DMS 273 treated with DMSO at 0.1 percent for 48 hours (cell line): ENCODE measurements at regions not wholly inside any gene's neighbourhood (a gene's known extent, or its start where the extent isn't known, plus 50 kb on each side); places are given as distances from the start of the nearest gene placed in this dataset.
"Not testable (repeated sequence)": the region's sequence is repeated elsewhere in the genome, so short reads cannot be mapped to it uniquely, and the experiment has no call there.

Source experiments
- DNase-seq: peaks from one replicate; lab custom pipeline; 2025; lab: John Stamatoyannopoulos, UW

DNA sequence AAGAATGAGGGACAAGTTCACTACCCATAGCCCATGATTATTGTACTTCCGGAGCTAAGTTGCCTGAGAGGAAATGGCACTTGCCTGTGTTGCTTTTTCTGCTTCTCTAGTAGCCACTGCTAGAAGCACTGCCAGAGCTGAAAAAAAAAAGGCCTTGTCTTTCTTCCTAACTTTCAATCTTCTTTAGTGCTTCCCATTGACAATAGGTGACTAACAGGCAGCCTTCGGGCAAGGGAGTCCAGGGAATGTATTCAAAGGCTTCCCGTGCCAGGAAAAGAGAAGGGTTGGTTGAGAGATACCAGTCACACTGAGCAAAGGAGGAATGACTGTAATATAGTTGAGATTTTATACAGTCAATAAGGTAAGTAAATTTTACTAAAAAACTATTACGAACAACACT lies 242.0 kb downstream of the CALCRL start:
- no peak for DNase-seq

DNA sequence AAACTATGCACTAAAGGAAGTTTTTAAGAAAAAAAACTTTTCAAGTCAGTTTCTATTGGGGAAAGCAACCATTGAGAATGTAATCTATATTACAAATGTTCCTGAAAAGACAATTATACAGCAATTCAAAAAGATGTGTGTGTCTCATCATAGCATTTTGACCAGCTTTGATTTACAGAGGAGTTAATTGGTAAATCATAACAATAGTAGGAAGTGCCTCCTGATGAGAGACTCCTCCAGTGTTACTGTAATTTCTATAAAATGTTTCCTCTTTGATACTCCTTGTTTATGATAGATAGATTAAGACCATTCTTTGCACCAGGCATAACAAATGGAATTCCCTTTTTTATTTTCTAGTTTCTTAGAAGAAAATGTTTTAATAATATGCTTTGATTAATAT lies 249.9 kb downstream of the CALCRL start:
- DNase-seq, result no peak

DNA sequence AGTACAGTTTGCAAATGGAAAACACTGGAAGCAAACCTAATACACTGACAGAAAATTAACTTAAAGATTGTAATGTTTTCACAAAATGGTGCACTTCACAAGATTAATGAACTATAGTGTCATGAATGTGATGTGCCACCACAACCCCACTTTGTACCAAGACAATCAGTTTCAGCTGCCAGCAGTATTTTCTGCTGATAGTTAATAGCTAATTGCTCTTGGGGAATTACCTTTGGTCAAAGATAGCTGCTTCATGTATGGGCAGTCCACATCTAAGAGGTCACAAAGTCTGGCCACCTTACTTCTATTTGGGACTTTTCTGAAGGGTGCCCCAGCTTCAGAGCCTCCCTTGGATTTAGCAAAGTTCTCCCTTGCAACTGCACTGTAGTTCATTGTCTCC lies 254.0 kb downstream of the CALCRL start:
- DNase-seq, result no peak

DNA sequence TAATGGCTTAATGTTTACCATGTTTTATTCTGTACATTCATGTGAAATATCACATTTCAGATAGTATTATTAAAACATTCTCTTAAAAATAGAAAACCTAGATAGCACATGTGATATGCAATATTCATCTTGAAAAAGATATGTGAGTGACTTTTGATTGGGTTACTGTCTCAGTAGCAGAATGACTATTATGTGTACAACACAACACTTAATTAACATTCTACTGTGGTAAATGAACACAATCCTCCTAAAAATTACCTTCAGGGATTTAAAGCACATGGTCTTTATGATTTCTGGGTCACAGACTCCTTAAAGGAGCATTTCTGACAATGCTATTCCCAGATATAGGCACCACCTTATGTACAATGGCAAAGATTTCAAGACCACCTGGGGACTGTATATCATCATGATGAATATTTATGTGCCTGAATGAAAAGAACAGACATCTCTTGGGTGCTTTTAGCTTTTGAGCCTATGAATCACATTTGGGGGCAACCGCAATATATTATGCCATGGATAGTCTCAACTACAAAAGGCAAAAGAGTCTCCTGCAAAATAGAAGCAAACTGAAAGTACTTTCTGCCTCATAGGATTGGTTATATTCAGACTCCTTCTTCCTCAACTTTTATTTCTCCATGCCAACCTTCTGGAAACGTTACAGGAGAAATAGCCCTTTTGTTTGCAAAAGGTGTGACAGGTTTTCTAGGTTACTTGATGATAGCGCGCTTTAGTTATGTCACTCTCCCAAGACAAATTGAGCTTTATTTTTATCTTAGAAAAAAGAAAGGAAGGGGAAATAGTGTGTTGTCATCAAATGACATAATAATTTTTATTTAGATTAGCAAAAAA lies 259.0 kb downstream of the CALCRL start:
- DNase-seq, result no peak

DNA sequence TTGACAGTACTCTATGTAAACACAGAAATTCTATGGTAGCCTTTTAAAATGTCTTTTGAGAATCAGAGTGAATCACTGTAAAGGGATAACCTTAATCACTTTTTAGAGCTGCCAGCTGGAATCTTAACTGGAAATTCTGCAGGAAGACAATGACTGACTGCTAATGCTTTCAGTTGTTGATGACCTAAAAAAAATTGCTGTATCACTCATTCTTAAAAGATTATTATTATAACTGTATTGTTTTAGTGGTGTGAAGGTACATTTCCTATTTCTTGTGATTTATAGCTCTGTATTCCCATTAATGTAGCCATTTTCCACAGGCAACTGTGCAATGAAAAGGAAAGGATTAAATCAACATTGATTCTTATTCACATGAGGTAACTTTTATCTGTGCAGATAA lies 260.5 kb downstream of the CALCRL start:
- no peak for DNase-seq

DNA sequence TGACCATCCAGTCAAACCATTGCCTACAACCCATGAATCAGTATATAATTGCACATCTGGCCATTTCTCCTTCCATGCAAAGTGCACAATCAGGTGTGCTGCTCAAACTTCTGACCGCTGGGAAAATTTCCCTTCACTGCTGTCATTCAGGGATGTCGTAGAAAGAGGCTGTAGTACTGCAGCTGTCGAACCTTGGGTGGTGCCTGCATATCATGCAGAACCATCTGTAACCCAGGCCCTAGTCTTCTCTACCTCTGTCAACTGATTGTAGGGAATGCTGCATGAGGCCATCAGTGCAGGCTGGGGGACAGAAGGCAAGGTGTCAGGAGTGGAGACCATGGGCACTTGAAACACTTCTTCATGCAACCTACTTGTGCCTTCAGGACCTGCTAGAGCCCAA lies 267.5 kb downstream of the CALCRL start:
- DNase-seq, result no peak

DNA sequence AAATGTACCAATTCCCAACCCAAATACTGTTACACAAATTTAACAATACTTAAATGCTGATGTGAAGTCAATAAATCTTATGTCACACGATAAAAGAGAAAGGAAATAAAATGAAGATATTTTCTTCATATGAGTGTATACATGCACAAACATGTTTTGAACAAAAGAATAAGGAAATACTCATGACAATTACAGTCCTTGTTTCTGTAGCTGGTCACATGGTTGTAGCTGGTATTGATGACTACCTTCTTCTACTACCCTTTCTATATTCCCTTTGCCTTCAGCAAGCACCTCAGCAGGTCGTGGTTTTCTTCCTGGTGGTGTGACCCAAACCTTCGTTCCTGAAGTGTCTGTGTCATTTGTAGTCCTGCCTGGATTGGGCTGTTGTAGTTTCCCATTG lies 269.2 kb downstream of the CALCRL start:
- not testable (repeated sequence) for DNase-seq

DNA sequence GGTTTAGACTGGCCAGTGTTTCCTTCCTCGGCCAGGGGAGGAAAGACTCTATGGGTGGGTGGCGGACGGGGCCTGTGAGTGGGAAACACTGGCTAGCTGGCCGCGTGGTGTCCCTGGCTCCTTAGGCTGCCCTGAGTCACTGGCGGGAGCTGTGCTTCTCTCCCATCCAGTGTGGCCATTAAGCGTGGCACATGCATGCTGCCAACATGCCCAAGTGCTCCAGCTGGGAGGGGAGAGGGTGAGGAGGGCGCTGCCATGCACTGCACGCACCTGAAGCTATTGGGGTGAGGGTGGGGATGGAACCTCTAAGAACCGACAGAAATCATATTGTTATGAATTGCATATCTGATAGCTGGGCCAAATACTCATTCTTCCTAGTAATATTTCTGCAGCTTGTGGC lies 270.8 kb downstream of the CALCRL start:
- no peak for DNase-seq

DNA sequence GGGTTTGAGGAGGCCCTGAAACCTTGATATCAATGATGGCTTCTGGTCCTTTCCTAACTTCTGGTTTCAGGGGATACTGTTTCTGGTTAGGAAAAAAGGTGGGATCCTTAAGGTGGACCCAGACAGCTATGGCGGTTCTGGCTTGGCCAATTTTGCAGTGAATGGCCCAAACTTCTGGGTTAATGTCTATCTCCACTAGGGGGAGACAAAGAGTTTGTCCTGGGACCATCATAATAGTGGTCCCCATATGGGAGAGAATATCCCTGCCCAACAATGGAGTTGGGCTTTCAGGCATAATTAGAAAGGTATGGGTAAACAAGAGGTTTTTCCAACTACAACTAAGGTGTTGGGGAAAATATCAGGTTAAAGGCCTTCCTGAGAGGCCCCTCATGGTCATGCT lies 273.5 kb downstream of the CALCRL start:
- DNase-seq, result no peak

DNA sequence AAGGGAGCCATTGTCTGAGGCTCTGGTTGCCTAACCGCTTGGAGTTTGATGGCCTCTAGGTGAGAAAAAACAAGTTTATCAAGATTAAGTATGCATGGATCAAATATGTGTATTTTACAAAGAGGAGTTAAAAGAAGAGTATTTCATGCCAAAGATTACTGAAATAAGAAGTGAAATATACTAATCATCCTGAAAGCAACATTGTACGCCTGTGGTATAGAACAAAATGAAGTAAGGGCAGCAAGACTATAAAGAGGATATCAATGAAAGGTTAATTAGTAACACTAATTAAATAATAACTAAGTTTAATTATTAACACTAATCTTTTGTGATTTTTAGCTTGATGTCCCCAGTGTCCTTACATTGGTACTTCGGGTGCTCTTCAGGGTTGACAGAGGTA lies 276.7 kb downstream of the CALCRL start:
- no peak for DNase-seq

DNA sequence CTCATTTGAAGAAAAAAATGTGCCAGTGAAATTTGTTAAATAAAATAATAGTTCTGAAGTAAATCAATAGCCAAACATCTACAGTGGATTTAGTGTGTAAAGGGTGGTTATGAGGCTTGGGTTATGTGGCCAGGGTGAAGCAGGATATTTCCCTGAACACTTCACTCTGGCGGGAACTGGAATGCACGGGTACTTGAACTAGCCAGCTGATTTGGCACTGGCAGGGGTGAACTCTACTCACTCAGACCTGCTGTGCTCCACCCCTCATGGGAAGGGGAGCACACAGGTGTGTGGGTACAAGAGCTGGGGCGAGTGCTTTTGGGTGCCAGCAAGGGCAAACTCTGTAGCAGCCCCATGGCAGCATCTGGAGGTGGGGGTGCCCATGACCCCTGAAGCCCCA lies 278.2 kb downstream of the CALCRL start:
- no peak for DNase-seq

DNA sequence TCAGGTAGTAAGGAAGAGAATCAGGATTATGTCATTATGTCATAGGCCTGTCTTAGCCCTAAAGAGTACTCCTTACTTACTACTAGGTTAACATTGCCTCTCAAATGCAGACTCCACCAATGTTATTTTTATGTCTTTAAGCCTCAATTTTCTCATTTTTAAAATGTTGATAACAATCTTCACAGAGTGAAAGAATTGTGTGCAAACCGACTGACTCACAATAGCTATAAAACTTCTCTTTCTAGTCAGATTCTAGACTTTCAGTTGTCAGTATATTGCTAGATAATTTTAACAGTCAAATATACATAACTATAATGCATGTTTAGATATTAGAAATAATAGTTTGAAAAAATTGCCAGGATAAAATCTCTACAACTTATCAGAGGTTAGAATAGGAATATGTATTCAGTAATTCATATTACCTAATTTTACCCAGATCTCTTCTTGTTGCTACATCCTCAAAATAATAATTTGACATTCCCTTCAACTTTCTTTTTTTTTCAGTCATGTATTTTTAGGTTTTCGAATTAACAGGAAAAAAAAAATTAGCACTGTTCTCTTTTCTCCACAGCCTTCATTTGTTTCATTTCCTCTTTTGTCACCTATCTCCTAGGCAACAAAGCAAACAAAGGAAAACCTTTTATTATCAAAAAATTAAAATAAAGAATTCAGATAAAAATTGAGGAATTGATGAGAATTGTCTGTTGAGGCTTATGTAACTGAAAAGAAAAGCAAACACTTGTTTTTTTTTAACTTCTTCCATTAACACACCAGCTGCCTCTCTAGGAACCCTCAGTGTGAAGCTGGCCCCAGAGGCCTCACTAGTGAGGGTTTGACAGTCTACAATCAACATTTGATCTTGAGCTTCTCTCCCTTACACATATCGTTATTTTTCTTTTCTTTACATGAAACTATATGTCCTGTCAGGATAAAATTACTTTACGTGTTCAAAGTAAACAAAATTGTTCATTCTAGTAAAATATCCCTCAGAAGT lies 279.0 kb downstream of the CALCRL start:
- no peak for DNase-seq

DNA sequence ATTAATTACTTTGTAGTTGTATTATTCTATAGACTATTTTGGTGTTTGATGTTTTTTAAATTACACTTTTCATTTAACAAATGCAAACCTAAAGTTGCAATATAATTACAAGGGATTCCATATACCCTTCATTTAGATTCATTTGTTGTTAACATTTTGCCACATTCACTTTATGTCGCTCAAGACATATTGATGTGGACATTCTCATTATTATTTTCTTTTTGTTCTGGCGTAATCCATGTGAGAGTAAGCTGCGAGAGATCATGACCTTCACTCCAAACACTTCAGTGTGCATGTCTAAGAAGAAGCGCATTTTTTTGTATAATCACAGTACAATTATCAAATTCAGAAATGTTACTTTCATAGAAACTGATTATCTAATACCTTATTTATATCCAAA lies 280.6 kb downstream of the CALCRL start:
- no peak for DNase-seq

DNA sequence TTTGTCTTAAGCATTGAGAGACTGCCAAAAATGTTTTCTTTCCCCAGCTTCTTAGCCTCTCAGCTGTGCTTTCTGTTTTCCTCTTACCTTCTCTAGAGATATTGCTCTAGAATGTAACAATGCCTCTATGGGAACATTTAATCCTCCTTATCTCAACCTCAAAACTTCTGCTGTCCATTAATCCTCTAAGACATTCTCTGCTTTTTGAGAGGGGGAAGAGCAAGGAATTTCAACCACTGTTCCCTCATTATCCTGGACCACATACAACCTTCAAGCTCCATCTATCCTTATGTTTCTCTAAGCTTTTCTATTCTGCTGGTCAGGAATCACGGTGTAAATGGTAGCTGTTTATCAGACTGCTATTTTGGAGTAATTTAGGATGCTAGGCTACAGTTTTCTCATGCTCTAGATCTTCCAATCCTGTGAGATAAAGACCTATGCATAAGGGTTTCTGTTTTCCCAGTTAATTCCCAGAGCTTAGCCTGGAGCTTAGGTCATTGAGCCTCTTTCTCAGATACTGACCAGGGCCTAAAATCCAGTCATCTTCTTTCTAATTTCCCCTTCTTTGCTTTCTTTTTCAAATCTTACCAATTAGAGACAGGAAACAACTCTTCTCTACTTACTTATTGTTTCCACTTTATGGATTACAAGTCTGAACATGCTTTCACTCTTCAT lies 282.0 kb downstream of the CALCRL start:
- DNase-seq, result no peak

DNA sequence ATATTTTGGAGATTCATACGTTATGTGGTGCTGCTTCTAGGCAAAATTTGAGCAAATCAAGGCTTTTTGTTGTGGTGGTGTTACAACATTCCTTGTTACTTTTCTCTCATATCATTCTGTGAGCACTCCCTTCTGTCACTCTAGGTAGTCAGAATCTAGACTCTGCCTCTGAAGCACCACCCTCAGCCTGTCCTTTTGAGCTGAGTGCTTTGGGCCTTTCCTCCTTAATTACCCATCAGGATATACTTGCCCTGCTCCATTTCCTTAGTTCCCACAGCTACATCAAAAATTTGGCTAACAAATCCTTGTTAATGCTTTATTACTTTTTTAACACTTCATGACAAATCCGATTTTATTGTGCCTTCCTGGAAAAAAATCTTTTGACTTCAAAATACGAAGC lies 289.6 kb downstream of the CALCRL start:
- DNase-seq, result no peak

DNA sequence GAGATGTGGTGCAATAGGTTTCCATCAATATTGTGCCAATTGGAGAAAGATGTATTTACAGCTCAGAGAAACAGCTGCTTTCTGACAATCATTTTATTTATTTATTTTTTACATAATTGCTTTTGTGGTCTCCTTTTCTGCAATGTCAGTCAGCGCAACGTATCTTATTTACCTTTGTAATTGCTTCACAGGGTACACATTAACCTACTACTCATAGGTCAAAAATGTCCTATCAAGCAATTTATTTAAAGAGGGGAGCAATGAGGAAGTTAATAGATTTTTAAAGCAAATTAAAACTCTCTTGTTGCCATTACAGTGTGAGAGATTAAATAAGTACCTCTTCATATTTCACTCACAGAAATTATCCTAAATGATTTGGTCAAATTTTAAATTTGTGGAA lies 291.0 kb downstream of the CALCRL start:
- DNase-seq, result no peak

DNA sequence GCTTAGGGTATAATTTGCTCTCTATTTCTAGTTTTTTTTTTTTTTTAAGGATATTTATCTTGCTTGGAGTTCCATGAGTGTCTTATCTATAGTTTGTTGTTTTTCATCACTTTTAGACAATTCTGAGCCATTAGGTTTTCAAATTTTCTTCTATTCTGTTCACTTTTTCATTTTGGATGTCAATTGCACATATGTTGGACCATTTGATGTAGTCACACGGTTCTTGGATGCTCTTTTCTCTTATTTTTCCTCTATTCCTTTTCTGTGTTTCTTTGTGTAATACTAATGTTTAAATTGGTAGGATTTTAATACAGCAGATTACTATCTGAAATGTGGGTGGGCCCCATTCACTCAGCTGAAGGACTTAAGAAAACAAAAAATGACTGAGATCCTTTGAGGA lies 292.6 kb downstream of the CALCRL start:
- DNase-seq, result no peak

DNA sequence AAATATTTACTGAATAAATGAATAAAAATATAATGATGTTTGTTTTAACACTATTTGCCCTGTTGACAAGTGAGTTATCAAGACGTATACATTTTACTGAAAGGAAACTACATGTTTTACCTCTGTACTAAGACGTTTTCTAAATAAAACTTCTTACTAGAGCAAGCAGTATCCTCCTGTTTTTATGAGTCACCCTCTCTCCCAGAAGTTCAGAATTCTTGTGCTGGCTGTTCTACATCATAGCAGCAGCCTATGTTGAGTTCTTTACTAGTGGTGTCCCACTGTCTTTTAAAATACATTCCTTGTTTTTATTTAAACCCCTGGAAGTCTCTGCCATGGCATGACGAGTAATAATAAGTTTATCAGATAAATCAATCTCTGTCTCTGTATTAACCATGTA lies 297.4 kb downstream of the CALCRL start:
- no peak for DNase-seq

DNA sequence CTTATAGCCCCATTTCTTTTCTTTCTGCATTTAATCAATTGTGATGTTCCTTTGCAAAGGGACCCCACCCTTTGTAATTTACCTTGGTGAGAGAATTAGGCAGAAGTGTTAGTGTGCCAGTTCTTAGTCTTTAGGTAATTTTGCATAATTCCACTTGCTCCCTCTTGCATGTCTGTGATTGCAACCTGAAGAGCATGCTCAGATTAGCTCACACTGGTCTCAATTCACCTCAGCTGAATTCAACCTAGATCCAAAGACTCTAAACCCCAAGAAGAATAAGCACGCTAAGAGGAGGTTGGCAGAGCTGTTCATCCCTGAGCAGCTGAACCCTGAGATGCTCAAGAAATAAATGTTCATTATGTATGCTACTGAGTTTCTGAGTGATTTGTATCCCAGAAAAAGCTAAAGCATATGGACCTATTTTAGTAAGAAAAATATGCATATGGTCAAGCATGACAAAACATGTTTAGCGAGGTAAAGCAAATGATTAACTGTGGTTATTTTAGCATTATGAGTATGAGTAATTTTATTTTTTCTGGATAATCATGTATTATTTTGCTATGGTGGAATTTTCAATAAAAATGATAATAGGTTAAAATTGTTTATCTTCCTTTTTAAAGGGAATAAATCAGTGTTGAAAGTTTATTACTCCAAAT lies 299.2 kb upstream of the ZSWIM2 start:
- DNase-seq, result no peak

DNA sequence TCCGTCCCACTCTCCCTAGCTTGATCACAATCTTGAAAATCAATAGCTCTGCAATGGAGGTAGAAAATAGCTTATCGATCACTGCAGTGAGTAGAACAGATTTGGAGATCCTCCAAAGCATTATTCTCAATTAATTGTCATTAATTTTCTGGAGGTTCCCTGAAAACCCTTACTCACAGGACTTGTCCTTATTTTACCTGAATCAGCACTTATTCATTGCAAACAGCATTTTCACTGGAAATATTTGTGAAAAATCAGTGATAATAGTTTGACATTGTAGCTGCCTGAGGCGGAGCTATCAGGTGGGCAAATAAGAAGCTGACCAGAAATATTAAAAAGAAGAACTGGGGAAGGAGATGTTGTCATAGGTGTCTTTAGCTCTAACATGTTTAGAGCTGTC lies 294.6 kb upstream of the ZSWIM2 start:
- no peak for DNase-seq

DNA sequence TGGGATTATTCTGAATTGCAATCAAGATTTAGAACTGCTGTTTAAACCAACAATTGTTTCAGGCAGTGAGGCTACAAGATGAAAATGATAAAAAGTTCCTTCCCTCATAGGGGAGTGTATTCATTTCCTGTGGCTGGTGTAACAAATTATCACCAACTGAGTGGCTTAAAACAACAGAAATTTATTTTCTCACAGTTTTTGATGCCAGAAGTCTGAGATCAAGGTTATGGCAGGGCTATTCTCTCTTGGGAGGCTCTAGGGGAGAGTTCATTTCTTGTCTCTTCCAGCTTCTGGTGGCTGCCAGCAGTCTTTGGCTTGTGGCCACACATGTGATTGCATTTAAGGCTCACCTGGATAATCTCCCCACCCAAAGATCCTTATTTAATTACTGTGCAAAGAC lies 290.5 kb upstream of the ZSWIM2 start:
- no peak for DNase-seq

DNA sequence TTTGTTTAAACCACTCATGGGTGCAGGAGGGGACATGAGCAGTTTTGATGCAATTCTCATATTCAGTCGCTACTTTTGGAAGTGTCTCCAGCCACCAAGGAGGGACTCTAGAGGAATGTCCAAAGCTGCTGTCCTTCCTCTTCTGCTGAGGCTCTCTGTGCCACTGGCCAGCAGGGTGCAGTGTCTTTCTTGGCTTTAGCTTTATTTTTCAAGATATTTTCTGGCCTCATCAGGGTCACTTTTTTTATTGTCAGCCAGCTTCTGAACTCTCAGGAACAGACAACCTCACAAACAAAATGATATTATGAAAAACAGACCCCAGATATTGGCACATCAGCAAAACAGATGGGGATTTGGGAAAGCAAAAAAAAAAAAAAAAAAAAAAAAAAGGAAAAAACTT lies 289.3 kb upstream of the ZSWIM2 start:
- no peak for DNase-seq
